GM18507 (cell line): ENCODE measurements at regions not wholly inside any gene's neighbourhood (a gene's known extent, or its start where the extent isn't known, plus 50 kb on each side); places are given as distances from the start of the nearest gene placed in this dataset.

ENCODE experiments used
- DNase-seq: peaks from one replicate; pipeline ENCODE4 v3.0.0; 2011; ENCODE audit warnings: low read depth; ENCODE audit not compliant: insufficient read length; ENCODE audit errors: extremely low spot score
- FAIRE-seq: peaks from 2 replicates; lab custom pipeline; 2011; peaks lifted over from hg19 to GRCh38; lab: Jason Lieb, UNC

- DNase-seq (no peak), FAIRE-seq (no peak)
Measured at GRCh38 chr11:104665641-104666040, 232.6 kb downstream of the CASP12 start.

GRCh38 chr11:104663190-104664140 lies 234.8 kb downstream of the CASP12 start:
- FAIRE-seq = no peak
- no peak for DNase-seq

- no peak for FAIRE-seq
Measured at GRCh38 chr11:104661901-104662300, 236.4 kb downstream of the CASP12 start.

GRCh38 chr11:104661471-104661870 lies 236.8 kb downstream of the CASP12 start:
- FAIRE-seq = no peak
- DNase-seq = no peak

More at GRCh38 chr11:104661901-104662300, 236.4 kb downstream of the CASP12 start:
- DNase-seq = no peak

GRCh38 chr11:104658177-104658576 lies 240.1 kb downstream of the CASP12 start:
- no peak for DNase-seq
- no peak for FAIRE-seq

- FAIRE-seq (no peak), DNase-seq (no peak)
Measured at GRCh38 chr11:104657083-104657482, 241.2 kb downstream of the CASP12 start.

GRCh38 chr11:104655066-104655465 lies 243.2 kb downstream of the CASP12 start:
- no peak for FAIRE-seq
- no peak for DNase-seq

GRCh38 chr11:104654181-104654813 lies 244.0 kb downstream of the CASP12 start:
- DNase-seq (no peak), FAIRE-seq (no peak)

- DNase-seq (no peak), FAIRE-seq (no peak)
Measured at GRCh38 chr11:104653407-104653806, 244.9 kb downstream of the CASP12 start.

- DNase-seq = no peak
Measured at GRCh38 chr11:104652996-104653395, 245.3 kb downstream of the CASP12 start.

GRCh38 chr11:104650234-104650633 lies 248.0 kb downstream of the CASP12 start:
- no peak for FAIRE-seq
- DNase-seq = no peak

More at GRCh38 chr11:104652996-104653395, 245.3 kb downstream of the CASP12 start:
- no peak for FAIRE-seq

- FAIRE-seq = no peak
Measured at GRCh38 chr11:104649002-104649401, 249.3 kb downstream of the CASP12 start.

GRCh38 chr11:104645261-104646222 lies 252.7 kb downstream of the CASP12 start:
- no peak for DNase-seq
- FAIRE-seq = no peak

More at GRCh38 chr11:104649002-104649401, 249.3 kb downstream of the CASP12 start:
- no peak for DNase-seq

GRCh38 chr11:104637662-104638170 lies 260.5 kb downstream of the CASP12 start:
- FAIRE-seq (no peak), DNase-seq (no peak)

GRCh38 chr11:104633226-104633625 lies 265.0 kb downstream of the CASP12 start:
- FAIRE-seq = no peak
- DNase-seq = no peak

GRCh38 chr11:104630352-104630751 lies 267.9 kb downstream of the CASP12 start:
- no peak for DNase-seq
- no peak for FAIRE-seq

- no peak for FAIRE-seq
- DNase-seq = no peak
Measured at GRCh38 chr11:104625246-104625645, 273.0 kb downstream of the CASP12 start.

- FAIRE-seq = no peak
- DNase-seq = no peak
Measured at GRCh38 chr11:104624021-104624420, 274.2 kb downstream of the CASP12 start.

GRCh38 chr11:104623518-104623917 lies 274.7 kb downstream of the CASP12 start:
- FAIRE-seq (no peak), DNase-seq (no peak)
